GM04504 (cell line): ENCODE measurements at regions not wholly inside any gene's neighbourhood (a gene's known extent, or its start where the extent isn't known, plus 50 kb on each side); places are given as distances from the start of the nearest gene placed in this dataset.

Experiments
- DNase-seq: peaks from one replicate; pipeline ENCODE4 v3.0.0-alpha.2; 2012; ENCODE audit warnings: low read depth

GRCh38 chr13:83333614-83334388 is 548.5 kb downstream of the SLITRK1 start:
- DNase-seq: no peak

GRCh38 chr13:83332751-83333150 is 549.5 kb downstream of the SLITRK1 start:
- DNase-seq: no peak

GRCh38 chr13:83327091-83327490 is 555.2 kb downstream of the SLITRK1 start:
- no peak for DNase-seq

GRCh38 chr13:83325125-83325853 is 557.0 kb downstream of the SLITRK1 start:
- DNase-seq: peak; percentile 14

GRCh38 chr13:83311886-83312577 is 570.2 kb downstream of the SLITRK1 start:
- no peak for DNase-seq

GRCh38 chr13:83298617-83299016 is 583.7 kb downstream of the SLITRK1 start:
- no peak for DNase-seq

GRCh38 chr13:83297586-83298290 is 584.5 kb downstream of the SLITRK1 start:
- peak; percentile 6 for DNase-seq

- DNase-seq: no peak
Observed at GRCh38 chr13:83295686-83296085, 586.6 kb downstream of the SLITRK1 start.

GRCh38 chr13:83286737-83287136 is 595.5 kb downstream of the SLITRK1 start:
- DNase-seq: no peak

- DNase-seq: no peak
Observed at GRCh38 chr13:83281654-83282053, 600.6 kb downstream of the SLITRK1 start.

- no peak for DNase-seq
Observed at GRCh38 chr13:83274679-83275078, 607.6 kb downstream of the SLITRK1 start.

- DNase-seq: no peak
Observed at GRCh38 chr13:83272652-83273240, 609.5 kb downstream of the SLITRK1 start.

GRCh38 chr13:83272076-83272475 is 610.2 kb downstream of the SLITRK1 start:
- DNase-seq: no peak

GRCh38 chr13:83265279-83265678 is 617.0 kb downstream of the SLITRK1 start:
- DNase-seq: no peak

- no peak for DNase-seq
Observed at GRCh38 chr13:83248751-83249150, 633.5 kb downstream of the SLITRK1 start.

- no peak for DNase-seq
Observed at GRCh38 chr13:83232626-83233025, 649.6 kb downstream of the SLITRK1 start.

- DNase-seq: no peak
Observed at GRCh38 chr13:83229574-83230305, 652.5 kb downstream of the SLITRK1 start.

GRCh38 chr13:83223546-83223945 is 658.7 kb downstream of the SLITRK1 start:
- DNase-seq: no peak

- DNase-seq: no peak
Observed at GRCh38 chr13:83221813-83222241, 660.4 kb downstream of the SLITRK1 start.

GRCh38 chr13:83221256-83221655 is 661.0 kb downstream of the SLITRK1 start:
- DNase-seq: no peak

- DNase-seq: no peak
Observed at GRCh38 chr13:83220241-83220640, 662.0 kb downstream of the SLITRK1 start.
